OCI-LY7 (cell line): ENCODE measurements at regions not wholly inside any gene's neighbourhood (a gene's known extent, or its start where the extent isn't known, plus 50 kb on each side); places are given as distances from the start of the nearest gene placed in this dataset.

ENCODE experiments used
- CTCF ChIP-seq: fragments of 200-600 bp; sonication (generic); conservative IDR thresholded peaks from 2 replicates; pipeline ENCODE4 v1.5.1; 2014; ENCODE audit warnings: mild to moderate bottlenecking, antibody characterized with exemption, low read length, moderate library complexity, mixed read lengths
- EZH2phosphoT487 ChIP-seq: fragments of 200-600 bp; sonication (generic); IDR thresholded peaks from 2 replicates; pipeline ENCODE4 v1.6.1; 2018; ENCODE audit warnings: low read depth, borderline replicate concordance, mild to moderate bottlenecking, mixed run types, antibody characterized with exemption, low read length, moderate library complexity, mixed read lengths

- TF ChIP-seq CTCF (no peak), EZH2phosphoT487 (no peak)
Measured at GRCh38 chr3:168338161-168338560, 242.4 kb upstream of the GOLIM4 start.
